Right atrium auricular region (tissue), 2 donors: ENCODE measurements at regions not wholly inside any gene's neighbourhood (a gene's known extent, or its start where the extent isn't known, plus 50 kb on each side); places are given as distances from the start of the nearest gene placed in this dataset.

Experiments used
- DNase-seq: peaks from one replicate; pipeline ENCODE4 v3.0.0-alpha.2; 2019; ENCODE audit warnings: low spot score
- H3K27ac ChIP-seq, 2 donors: fragments of 200-600 bp; sonication (generic); 1 replicate in 1 of 2; 2 replicates in 1 of 2; pipeline ENCODE4 v1.5.1; 2016 to 2019
- H3K27me3 ChIP-seq, 2 donors: fragments of 200-600 bp; sonication (generic); one replicate each; pipeline versions ENCODE4 v1.5.1 to v1.6.0; 2017 to 2019
- H3K36me3 ChIP-seq: fragments of 200-600 bp; sonication (generic); one replicate; pipeline ENCODE4 v1.5.1; 2016
- H3K4me1 ChIP-seq, 2 donors: fragments of 200-600 bp; sonication (generic); one replicate each; pipeline versions ENCODE4 v1.5.1 to v1.6.0; 2017 to 2019
- H3K4me3 ChIP-seq, 2 donors: fragments of 200-600 bp; sonication (generic); 1 replicate in 1 of 2; 2 replicates in 1 of 2; pipeline ENCODE4 v1.5.1; 2017 to 2019; ENCODE audit warnings: mild to moderate bottlenecking in 1 of 2, moderate library complexity in 1 of 2
- H3K9me3 ChIP-seq, 2 donors: fragments of 200-600 bp; sonication (generic); one replicate each; pipeline ENCODE4 v1.5.1; 2019
- TF ChIP-seq, protein P1 (sequence below), 2 donors: fragments of 200-600 bp; sonication (generic); IDR thresholded peaks; one replicate each; pipeline ENCODE4 v1.5.1; 2019; ENCODE audit warnings: antibody characterized with exemption in 2 of 2

DNA sequence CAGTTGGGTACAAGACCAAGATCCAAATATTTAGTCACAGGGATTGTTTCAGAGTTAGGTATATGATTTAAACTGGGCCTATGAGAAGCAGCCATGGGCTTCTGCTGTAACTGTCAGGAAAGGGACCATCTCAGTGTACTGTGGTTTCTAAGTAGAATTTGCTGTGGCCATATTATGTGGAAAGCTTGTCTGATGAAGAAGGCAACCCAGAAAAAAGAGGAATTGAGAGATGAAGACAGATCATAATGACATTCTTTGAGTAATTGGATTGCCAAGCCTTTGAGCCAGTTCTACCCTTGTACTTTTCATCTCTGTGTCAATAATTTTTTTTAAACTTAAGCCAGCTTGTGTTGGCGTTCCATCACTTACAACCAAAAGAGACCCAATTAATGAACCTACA is 259.6 kb downstream of the NUP35 start:
- Histone ChIP-seq H3K27me3 (no peaks in the 10 kb centered on the region), H3K4me1 (no peaks in the 10 kb centered on the region), H3K36me3 (no peaks in the 10 kb centered on the region), H3K4me3 (no peak overlapping the region), H3K9me3 (peaks cover 0 to 15% of the 10 kb centered on the region in 2 donors), H3K27ac (no peak overlapping the region)
- no peak for DNase-seq
- TF ChIP-seq, protein P1, sequence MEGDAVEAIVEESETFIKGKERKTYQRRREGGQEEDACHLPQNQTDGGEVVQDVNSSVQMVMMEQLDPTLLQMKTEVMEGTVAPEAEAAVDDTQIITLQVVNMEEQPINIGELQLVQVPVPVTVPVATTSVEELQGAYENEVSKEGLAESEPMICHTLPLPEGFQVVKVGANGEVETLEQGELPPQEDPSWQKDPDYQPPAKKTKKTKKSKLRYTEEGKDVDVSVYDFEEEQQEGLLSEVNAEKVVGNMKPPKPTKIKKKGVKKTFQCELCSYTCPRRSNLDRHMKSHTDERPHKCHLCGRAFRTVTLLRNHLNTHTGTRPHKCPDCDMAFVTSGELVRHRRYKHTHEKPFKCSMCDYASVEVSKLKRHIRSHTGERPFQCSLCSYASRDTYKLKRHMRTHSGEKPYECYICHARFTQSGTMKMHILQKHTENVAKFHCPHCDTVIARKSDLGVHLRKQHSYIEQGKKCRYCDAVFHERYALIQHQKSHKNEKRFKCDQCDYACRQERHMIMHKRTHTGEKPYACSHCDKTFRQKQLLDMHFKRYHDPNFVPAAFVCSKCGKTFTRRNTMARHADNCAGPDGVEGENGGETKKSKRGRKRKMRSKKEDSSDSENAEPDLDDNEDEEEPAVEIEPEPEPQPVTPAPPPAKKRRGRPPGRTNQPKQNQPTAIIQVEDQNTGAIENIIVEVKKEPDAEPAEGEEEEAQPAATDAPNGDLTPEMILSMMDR (IDR thresholded peaks at IDR 0.05) = no peak

DNA sequence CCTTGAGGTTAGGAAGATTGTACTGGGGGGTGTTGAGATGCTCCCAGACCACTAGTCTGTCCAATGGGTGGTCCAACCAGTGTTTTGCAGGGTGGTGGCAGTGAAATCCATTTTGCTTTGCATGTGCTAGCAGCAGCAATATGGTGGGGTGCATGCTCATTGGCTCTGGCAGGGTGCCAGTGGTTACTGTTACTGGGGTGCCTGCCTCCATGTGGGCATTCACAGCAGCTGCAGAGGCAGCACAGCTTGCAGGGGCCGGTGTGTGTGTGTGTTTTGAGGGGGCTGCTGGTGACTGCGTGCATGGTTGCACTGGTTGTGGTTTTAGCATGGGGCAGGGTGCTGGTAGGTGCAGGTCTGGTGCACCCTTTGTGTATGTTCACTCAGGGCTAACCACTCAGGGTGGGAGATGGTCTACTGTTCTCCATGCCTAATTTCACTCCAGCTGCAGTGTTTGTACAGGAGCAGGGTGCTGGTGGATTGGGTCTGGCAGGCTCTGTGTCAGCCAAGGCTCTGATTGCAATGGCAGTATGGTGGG is 265.4 kb downstream of the NUP35 start:
- no peaks in the 10 kb centered on the region for H3K27me3 ChIP-seq
- H3K4me1 ChIP-seq = no peaks in the 10 kb centered on the region
- H3K4me3 ChIP-seq = no peak overlapping the region
- DNase-seq = no peak
- H3K36me3 ChIP-seq = no peaks in the 10 kb centered on the region
- H3K9me3 ChIP-seq = peaks cover 0 to 15% of the 10 kb centered on the region in 2 donors
- H3K27ac ChIP-seq = no peak overlapping the region
- TF ChIP-seq, protein P1 (IDR thresholded peaks at IDR 0.05) = no peak

DNA sequence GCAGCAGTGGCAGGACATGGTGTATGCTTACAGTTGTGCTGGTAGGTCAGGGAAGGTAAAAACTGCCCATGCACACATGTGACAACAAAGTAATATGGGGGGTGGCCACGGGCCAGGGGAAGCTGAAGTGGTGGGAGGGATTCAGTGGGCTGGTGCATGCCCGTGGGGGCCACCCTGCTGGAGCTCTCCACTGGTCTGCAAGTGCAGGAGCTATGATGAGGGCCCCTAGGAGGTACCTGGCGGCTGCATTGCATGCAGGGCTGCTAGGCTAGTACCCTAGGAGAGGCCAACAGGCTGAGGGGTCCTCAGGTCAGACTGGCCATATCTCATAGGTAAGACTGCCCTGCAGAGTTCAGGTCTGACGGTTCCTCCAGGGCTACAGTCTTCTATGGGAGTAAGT is 265.9 kb downstream of the NUP35 start:
- Histone ChIP-seq H3K4me1 (no peaks in the 10 kb centered on the region), H3K27me3 (no peaks in the 10 kb centered on the region), H3K27ac (no peak overlapping the region), H3K9me3 (peaks cover 0 to 15% of the 10 kb centered on the region in 2 donors), H3K36me3 (no peaks in the 10 kb centered on the region), H3K4me3 (no peak overlapping the region)
- no peak for DNase-seq
- TF ChIP-seq, protein P1 (IDR thresholded peaks at IDR 0.05) = no peak

DNA sequence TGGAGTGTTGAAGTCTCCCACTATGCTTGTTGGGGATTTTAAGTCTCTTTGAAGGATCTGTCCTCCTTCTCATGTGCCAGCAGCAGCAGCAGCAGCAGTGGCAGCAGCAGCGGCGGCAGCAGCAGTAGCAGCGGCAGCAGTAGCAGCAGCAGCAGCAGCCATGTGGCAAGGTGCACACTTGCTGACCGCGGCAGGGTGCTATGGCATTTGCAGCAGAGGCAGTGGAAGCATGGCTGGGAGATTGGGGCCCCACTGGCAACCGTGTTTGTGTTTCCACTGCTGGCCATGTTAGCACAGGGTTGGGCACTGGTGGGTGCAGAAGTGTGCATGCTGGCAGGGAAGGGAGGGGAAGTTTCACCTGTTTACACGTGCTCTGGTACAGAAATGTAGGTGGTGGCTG is 280.1 kb downstream of the NUP35 start:
- Histone ChIP-seq H3K27ac (no peak overlapping the region), H3K27me3 (no peaks in the 10 kb centered on the region), H3K4me3 (no peak overlapping the region), H3K36me3 (no peaks in the 10 kb centered on the region), H3K9me3 (no peaks in the 10 kb centered on the region), H3K4me1 (no peaks in the 10 kb centered on the region)
- no peak for DNase-seq
- TF ChIP-seq, protein P1 (IDR thresholded peaks at IDR 0.05) = no peak

DNA sequence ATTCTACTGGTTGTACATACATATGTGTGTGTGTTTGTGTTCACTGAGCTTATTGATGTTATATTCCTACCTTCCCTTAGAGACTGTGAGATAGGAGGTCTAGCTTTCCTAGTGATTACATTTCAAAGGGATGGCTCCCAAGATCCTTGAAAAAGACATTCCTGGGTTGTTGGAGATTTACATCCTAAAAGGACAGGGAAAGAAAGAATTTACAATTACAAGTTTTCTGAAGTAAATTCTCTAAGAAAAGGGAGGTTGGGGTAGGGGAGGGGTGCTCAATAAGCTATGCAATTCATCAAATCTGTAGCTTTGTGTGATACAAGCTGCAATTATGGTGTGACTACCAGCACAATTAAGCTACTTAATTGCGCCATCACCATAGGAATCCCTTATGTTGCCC is 284.3 kb downstream of the NUP35 start:
- DNase-seq = no peak
- H3K4me1 ChIP-seq = no peaks in the 10 kb centered on the region
- TF ChIP-seq, protein P1 (IDR thresholded peaks at IDR 0.05) = no peak
- H3K27me3 ChIP-seq = no peaks in the 10 kb centered on the region
- no peak overlapping the region for H3K27ac ChIP-seq
- no peak overlapping the region for H3K4me3 ChIP-seq
- no peaks in the 10 kb centered on the region for H3K9me3 ChIP-seq
- H3K36me3 ChIP-seq = no peaks in the 10 kb centered on the region

DNA sequence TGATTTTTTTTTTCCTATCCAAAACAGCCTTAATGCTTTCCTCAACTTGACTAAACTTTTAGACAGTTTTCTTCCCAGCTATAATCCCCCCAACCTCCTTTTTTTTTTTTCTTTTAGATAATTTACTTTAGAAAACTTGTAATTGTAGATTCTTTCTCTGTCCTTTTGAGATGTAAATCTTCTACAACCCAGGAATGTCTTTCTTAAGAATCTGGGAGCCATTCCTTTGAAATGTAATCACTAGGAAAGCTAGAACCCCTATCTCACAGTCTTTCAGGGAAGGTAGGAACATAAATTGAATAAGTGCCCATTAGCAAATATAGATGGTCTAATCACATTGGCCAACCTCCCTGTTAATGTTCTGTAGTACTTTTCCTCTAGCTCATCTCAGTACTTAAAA is 285.4 kb downstream of the NUP35 start:
- H3K4me1 ChIP-seq = no peaks in the 10 kb centered on the region

More for the DNA sequence above, 285.4 kb downstream of the NUP35 start:
- TF ChIP-seq, protein P1 (IDR thresholded peaks at IDR 0.05) = no peak
- no peak overlapping the region for H3K27ac ChIP-seq
- DNase-seq = no peak
- H3K9me3 ChIP-seq = no peaks in the 10 kb centered on the region
- no peaks in the 10 kb centered on the region for H3K27me3 ChIP-seq
- H3K36me3 ChIP-seq = no peaks in the 10 kb centered on the region
- H3K4me3 ChIP-seq = no peak overlapping the region
